HepG2 (cell line): ENCODE measurements at regions not wholly inside any gene's neighbourhood (a gene's known extent, or its start where the extent isn't known, plus 50 kb on each side); places are given as distances from the start of the nearest gene placed in this dataset.

Experiments used
- CAMTA2 ChIP-seq: sonication (generic); formaldehyde crosslinking; IDR thresholded peaks from 2 replicates; pipeline ENCODE4 v1.4.0; 2020; ENCODE audit warnings: mild to moderate bottlenecking, missing genetic modification reagents, borderline replicate concordance
- CBX5 ChIP-seq: sonication (generic); formaldehyde crosslinking; IDR thresholded peaks from 2 replicates; pipeline ENCODE4 v1.4.0; 2020; ENCODE audit warnings: missing genetic modification reagents, borderline replicate concordance
- CEBPB ChIP-seq: IDR thresholded peaks from 2 replicates; pipeline ENCODE4 v1.6.1; 2011; ENCODE audit warnings: low read depth, low read length, improper control_type of control experiment, borderline replicate concordance
- FOXC1 ChIP-seq: sonication (generic); formaldehyde crosslinking; IDR thresholded peaks from 2 replicates; pipeline ENCODE4 v1.8.0; 2022; ENCODE audit warnings: mild to moderate bottlenecking, missing genetic modification reagents, borderline replicate concordance
- FOXJ3 ChIP-seq: sonication (generic); formaldehyde crosslinking; IDR thresholded peaks from 2 replicates; pipeline ENCODE4 v1.4.0; 2020; ENCODE audit warnings: missing genetic modification reagents, mild to moderate bottlenecking, borderline replicate concordance
- GABPA ChIP-seq, 2 experiments: IDR thresholded peaks; 2 replicates each; pipeline ENCODE4 v1.6.1; 2011 to 2016; ENCODE audit warnings: low read depth in 2 of 2, low read length in 1 of 2, missing biosample characterization in 1 of 2, missing genetic modification characterization in 1 of 2
- HHEX ChIP-seq: IDR thresholded peaks from 2 replicates; pipeline ENCODE4 v1.6.1; 2016; ENCODE audit warnings: control low read depth
- MZF1 ChIP-seq: sonication (generic); formaldehyde crosslinking; IDR thresholded peaks from 2 replicates; pipeline ENCODE4 v1.8.1; 2023; ENCODE audit warnings: mild to moderate bottlenecking, missing genetic modification reagents, borderline replicate concordance
- NFE2 ChIP-seq: sonication (generic); formaldehyde crosslinking; IDR thresholded peaks from 2 replicates; pipeline ENCODE4 v1.4.0; 2020; ENCODE audit warnings: missing genetic modification reagents
- RORA ChIP-seq: sonication (generic); formaldehyde crosslinking; IDR thresholded peaks from 2 replicates; pipeline ENCODE4 v1.5.0; 2020; ENCODE audit warnings: mild to moderate bottlenecking, missing genetic modification reagents, moderate library complexity
- SALL2 ChIP-seq: sonication (generic); formaldehyde crosslinking; IDR thresholded peaks from 2 replicates; pipeline ENCODE4 v1.8.1; 2023; ENCODE audit warnings: mild to moderate bottlenecking, missing genetic modification reagents, inconsistent platforms
- SKI ChIP-seq: fragments of 450-650 bp; IDR thresholded peaks from one replicate; pipeline ENCODE4 v1.6.1; 2018; ENCODE audit warnings: mild to moderate bottlenecking; ENCODE audit not compliant: partially characterized antibody
- SOX6 ChIP-seq, 2 experiments: fragments of 450-650 bp in 1 of 2; sonication (generic) in 1 of 2; formaldehyde crosslinking in 1 of 2; IDR thresholded peaks; 2 replicates each; pipeline versions ENCODE4 v1.4.0 to v1.6.1; 2017 to 2020; ENCODE audit warnings: antibody characterized with exemption in 1 of 2, mild to moderate bottlenecking in 1 of 2, missing genetic modification reagents in 1 of 2
- TAF15 ChIP-seq: fragments of 200-400 bp; formaldehyde crosslinking; IDR thresholded peaks from one replicate; pipeline ENCODE4 v1.6.1; 2018; ENCODE audit warnings: mild to moderate bottlenecking, low read depth, low read length; ENCODE audit not compliant: poor library complexity, severe bottlenecking
- XRCC5 ChIP-seq: fragments of 200-400 bp; formaldehyde crosslinking; optimal IDR thresholded peaks from 2 replicates; pipeline ENCODE3; 2017; ENCODE audit warnings: mild to moderate bottlenecking, low read length
- ZBTB8A ChIP-seq: sonication (generic); formaldehyde crosslinking; IDR thresholded peaks from 2 replicates; pipeline ENCODE4 v1.4.0; 2020; ENCODE audit warnings: mild to moderate bottlenecking, low read depth, missing genetic modification reagents, borderline replicate concordance
- ZNF101 ChIP-seq: sonication (generic); formaldehyde crosslinking; IDR thresholded peaks from 2 replicates; pipeline ENCODE4 v1.4.0; 2020; ENCODE audit warnings: mild to moderate bottlenecking, low read depth, missing genetic modification reagents, borderline replicate concordance
- ZNF598 ChIP-seq: sonication (generic); formaldehyde crosslinking; IDR thresholded peaks from 2 replicates; pipeline ENCODE4 v1.5.1; 2020; ENCODE audit warnings: mild to moderate bottlenecking, missing genetic modification reagents, borderline replicate concordance
- ZNF674 ChIP-seq: sonication (generic); formaldehyde crosslinking; IDR thresholded peaks from 2 replicates; pipeline ENCODE4 v1.5.0; 2020; ENCODE audit warnings: low read depth, mild to moderate bottlenecking, missing genetic modification reagents
- ZNF747 ChIP-seq: sonication (generic); formaldehyde crosslinking; IDR thresholded peaks from 2 replicates; pipeline ENCODE4 v1.8.1; 2023; ENCODE audit warnings: missing genetic modification reagents, mild to moderate bottlenecking, borderline replicate concordance
- TF ChIP-seq, protein P1 (sequence below): sonication (generic); formaldehyde crosslinking; IDR thresholded peaks from 2 replicates; pipeline ENCODE4 v1.4.0; 2020; ENCODE audit warnings: missing genetic modification reagents, borderline replicate concordance
- TF ChIP-seq, protein P2 (sequence below): sonication (generic); formaldehyde crosslinking; IDR thresholded peaks from 2 replicates; pipeline ENCODE4 v1.4.0; 2020; ENCODE audit warnings: missing genetic modification reagents
- TF ChIP-seq, protein P3 (sequence below): sonication (generic); formaldehyde crosslinking; IDR thresholded peaks from 2 replicates; pipeline ENCODE4 v1.4.0; 2020; ENCODE audit warnings: mild to moderate bottlenecking, missing genetic modification reagents

DNA sequence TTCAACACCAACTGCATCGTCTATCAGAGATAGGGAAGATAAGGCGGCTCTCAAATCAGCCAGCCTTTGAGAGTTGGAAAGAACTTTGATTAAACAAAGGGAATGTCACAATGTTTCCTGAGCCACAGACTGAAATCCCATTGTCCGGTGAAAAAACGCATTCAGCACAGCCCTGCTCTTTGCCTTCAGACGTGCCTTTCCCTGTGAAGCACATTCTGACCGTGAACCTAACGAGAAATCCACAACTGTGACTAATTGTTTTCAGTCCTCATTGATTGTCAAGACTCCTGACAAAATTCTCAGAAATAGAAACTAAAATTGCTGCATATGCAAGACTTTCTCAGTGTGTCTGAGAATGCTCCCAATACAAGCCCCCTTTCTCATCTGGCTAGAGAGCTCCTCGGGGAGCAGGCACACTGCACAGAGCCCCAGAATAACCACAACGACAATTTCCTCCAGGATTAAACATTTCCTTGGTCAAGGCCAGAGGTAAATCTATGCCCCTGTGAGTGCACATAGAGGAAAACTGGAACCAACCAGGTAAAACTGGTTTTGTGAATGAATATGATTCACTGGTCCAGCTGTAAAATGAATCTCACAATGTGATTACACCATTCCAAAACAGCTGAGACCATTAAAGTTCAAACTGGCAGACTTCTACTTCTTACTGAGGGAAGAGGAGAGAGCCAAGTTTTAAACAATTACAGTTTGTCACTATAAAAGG lies 561.9 kb upstream of the ID2 start (continued):
- TF ChIP-seq ZNF598 (CRISPR knock-in tag) (no peak), CBX5 (peak; percentile 61; the same call in 1 of the 2 replicates), SALL2 (CRISPR knock-in tag) (0 out of 2 replicates have a peak, but pooled peaks have one; percentile 28), XRCC5 (no peak), RORA (CRISPR knock-in tag) (no peak), GABPA (IDR thresholded peaks at IDR 0.05; ENCODE audit: low read depth, low read length) (no peak), GABPA (CRISPR knock-in tag; IDR thresholded peaks at IDR 0.05; ENCODE audit: low read depth) (0 out of 2 replicates have a peak, but pooled peaks have one; percentile 28), TAF15 (no peak), ZBTB8A (CRISPR knock-in tag) (no peak), ZNF101 (CRISPR knock-in tag) (no peak), ZNF674 (no peak), FOXJ3 (CRISPR knock-in tag) (peak; percentile 92), FOXC1 (CRISPR knock-in tag) (no peak), SOX6 (IDR thresholded peaks at IDR 0.05) (no peak), SOX6 (CRISPR knock-in tag; IDR thresholded peaks at IDR 0.05) (peak; percentile 100), NFE2 (no peak), ZNF747 (CRISPR knock-in tag) (peak; percentile 59; the same call in 1 of the 2 replicates), HHEX (CRISPR knock-in tag) (peak; percentile 62; the same call in 1 of the 2 replicates), CEBPB (peak; percentile 92), SKI (peak; percentile 88), MZF1 (CRISPR knock-in tag) (no peak), CAMTA2 (no peak)
- TF ChIP-seq, protein P1, sequence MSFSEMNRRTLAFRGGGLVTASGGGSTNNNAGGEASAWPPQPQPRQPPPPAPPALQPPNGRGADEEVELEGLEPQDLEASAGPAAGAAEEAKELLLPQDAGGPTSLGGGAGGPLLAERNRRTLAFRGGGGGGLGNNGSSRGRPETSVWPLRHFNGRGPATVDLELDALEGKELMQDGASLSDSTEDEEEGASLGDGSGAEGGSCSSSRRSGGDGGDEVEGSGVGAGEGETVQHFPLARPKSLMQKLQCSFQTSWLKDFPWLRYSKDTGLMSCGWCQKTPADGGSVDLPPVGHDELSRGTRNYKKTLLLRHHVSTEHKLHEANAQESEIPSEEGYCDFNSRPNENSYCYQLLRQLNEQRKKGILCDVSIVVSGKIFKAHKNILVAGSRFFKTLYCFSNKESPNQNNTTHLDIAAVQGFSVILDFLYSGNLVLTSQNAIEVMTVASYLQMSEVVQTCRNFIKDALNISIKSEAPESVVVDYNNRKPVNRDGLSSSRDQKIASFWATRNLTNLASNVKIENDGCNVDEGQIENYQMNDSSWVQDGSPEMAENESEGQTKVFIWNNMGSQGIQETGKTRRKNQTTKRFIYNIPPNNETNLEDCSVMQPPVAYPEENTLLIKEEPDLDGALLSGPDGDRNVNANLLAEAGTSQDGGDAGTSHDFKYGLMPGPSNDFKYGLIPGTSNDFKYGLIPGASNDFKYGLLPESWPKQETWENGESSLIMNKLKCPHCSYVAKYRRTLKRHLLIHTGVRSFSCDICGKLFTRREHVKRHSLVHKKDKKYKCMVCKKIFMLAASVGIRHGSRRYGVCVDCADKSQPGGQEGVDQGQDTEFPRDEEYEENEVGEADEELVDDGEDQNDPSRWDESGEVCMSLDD (CRISPR knock-in tag), result no peak
- TF ChIP-seq, protein P2, sequence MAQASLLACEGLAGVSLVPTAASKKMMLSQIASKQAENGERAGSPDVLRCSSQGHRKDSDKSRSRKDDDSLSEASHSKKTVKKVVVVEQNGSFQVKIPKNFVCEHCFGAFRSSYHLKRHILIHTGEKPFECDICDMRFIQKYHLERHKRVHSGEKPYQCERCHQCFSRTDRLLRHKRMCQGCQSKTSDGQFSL (CRISPR knock-in tag), result no peak
- TF ChIP-seq, protein P3, sequence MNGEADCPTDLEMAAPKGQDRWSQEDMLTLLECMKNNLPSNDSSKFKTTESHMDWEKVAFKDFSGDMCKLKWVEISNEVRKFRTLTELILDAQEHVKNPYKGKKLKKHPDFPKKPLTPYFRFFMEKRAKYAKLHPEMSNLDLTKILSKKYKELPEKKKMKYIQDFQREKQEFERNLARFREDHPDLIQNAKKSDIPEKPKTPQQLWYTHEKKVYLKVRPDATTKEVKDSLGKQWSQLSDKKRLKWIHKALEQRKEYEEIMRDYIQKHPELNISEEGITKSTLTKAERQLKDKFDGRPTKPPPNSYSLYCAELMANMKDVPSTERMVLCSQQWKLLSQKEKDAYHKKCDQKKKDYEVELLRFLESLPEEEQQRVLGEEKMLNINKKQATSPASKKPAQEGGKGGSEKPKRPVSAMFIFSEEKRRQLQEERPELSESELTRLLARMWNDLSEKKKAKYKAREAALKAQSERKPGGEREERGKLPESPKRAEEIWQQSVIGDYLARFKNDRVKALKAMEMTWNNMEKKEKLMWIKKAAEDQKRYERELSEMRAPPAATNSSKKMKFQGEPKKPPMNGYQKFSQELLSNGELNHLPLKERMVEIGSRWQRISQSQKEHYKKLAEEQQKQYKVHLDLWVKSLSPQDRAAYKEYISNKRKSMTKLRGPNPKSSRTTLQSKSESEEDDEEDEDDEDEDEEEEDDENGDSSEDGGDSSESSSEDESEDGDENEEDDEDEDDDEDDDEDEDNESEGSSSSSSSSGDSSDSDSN (CRISPR knock-in tag), result 0 out of 2 replicates have a peak, but pooled peaks have one; percentile 30
